Transverse colon (tissue), 4 donors: ENCODE measurements at regions not wholly inside any gene's neighbourhood (a gene's known extent, or its start where the extent isn't known, plus 50 kb on each side); places are given as distances from the start of the nearest gene placed in this dataset.

Source experiments
- DNase-seq: peaks from one replicate; pipeline ENCODE4 v3.0.0-alpha.2; 2019
- H3K27ac ChIP-seq, 4 donors: fragments of 200-600 bp; sonication (generic); 2 replicates each; pipeline ENCODE4 v1.5.1; 2016 to 2018; ENCODE audit warnings: inconsistent platforms in 4 of 4
- H3K27me3 ChIP-seq: fragments of 200-600 bp; sonication (generic); 2 replicates; pipeline ENCODE4 v1.5.1; 2017; ENCODE audit warnings: inconsistent platforms
- H3K36me3 ChIP-seq, 4 donors: fragments of 200-600 bp; sonication (generic); 2 replicates each; pipeline ENCODE4 v1.5.1; 2017 to 2019; ENCODE audit warnings: inconsistent platforms in 4 of 4
- H3K4me1 ChIP-seq, 4 donors: fragments of 200-600 bp; sonication (generic); 2 replicates each; pipeline ENCODE4 v1.5.1; 2017 to 2020; ENCODE audit warnings: inconsistent platforms in 4 of 4
- H3K4me3 ChIP-seq, 4 donors: fragments of 200-600 bp; sonication (generic); 1 replicate in 1 of 4; 2 replicates in 3 of 4; pipeline versions ENCODE4 v1.5.1 to v1.6.1; 2017 to 2019; ENCODE audit warnings: inconsistent platforms in 4 of 4
- H3K9me3 ChIP-seq, 2 donors: fragments of 200-600 bp; sonication (generic); 2 replicates each; pipeline ENCODE4 v1.5.1; 2017 to 2019; ENCODE audit warnings: inconsistent platforms in 2 of 2
- EP300 ChIP-seq: sonication (generic); formaldehyde crosslinking; IDR thresholded peaks from one replicate; pipeline ENCODE4 v1.6.1; 2017; ENCODE audit warnings: antibody characterized with exemption, low read depth
- POLR2A ChIP-seq: fragments of 450-650 bp; IDR thresholded peaks from one replicate; pipeline ENCODE4 v1.6.1; 2016; ENCODE audit warnings: antibody characterized with exemption, mild to moderate bottlenecking, moderate library complexity
- POLR2AphosphoS5 ChIP-seq, 3 donors: sonication (generic); formaldehyde crosslinking; IDR thresholded peaks; one replicate each; pipeline ENCODE4 v1.6.1; 2016; ENCODE audit warnings: antibody characterized with exemption in 3 of 3
- WGBS, 2 donors: methylation state at CpG; one replicate each; pipeline ENCODE4 v1.1.5; 2018; ENCODE audit warnings: low coverage in 1 of 2; 5-methylcytosine and 5-hydroxymethylcytosine counted together
- in situ Hi-C, 4 donors: fragments of 200-750 bp; cut with MboI; loops; one replicate each; pipeline versions ENCODE4 v1.15.0 to v1.15.1; 2017; ENCODE audit warnings: low sequenced_read_pairs in 3 of 4, low pct_ligation_motif_present in 1 of 4, low pct_unique_long_range_greater_than_20kb in 1 of 4
- intact Hi-C: fragments of 100-400 bp; cut with DNase I; formaldehyde crosslinking; loops from one replicate; pipeline ENCODE4 v1.15.1; 2023; ENCODE audit warnings: low total_unique reads
- TF ChIP-seq, protein P1 (sequence below), 5 experiments: fragments of 200-600 bp in 3 of 5; fragments of 450-650 bp in 2 of 5; sonication (generic) in 3 of 5; IDR thresholded peaks; 1 replicate in 2 of 5; 2 replicates in 3 of 5; pipeline ENCODE4 v1.5.1; 2016 to 2017; ENCODE audit warnings: antibody characterized with exemption in 5 of 5, inconsistent platforms in 3 of 5, mild to moderate bottlenecking in 2 of 5, moderate library complexity in 1 of 5

- DNase-seq = no peak
- 78 to 100% methylated on average over 1 to 5 of the region's 5 CpGs for WGBS, 2 donors
- H3K27me3 ChIP-seq = peaks cover 17% of the 10 kb centered on the region
- no peaks in the 10 kb centered on the region for H3K4me1 ChIP-seq
- H3K9me3 ChIP-seq = no peaks in the 10 kb centered on the region
- intact Hi-C loops (no loop called here), in situ Hi-C loops (no loop called here)
- TF ChIP-seq EP300 (no peak), POLR2A (no peak)
- H3K27ac ChIP-seq = no peak overlapping the region
- H3K36me3 ChIP-seq = no peaks in the 10 kb centered on the region
- H3K4me3 ChIP-seq = no peak overlapping the region
These were observed 284.2 kb upstream of the POU3F1 start for GRCh38 chr1:38330799-38331198.

DNA sequence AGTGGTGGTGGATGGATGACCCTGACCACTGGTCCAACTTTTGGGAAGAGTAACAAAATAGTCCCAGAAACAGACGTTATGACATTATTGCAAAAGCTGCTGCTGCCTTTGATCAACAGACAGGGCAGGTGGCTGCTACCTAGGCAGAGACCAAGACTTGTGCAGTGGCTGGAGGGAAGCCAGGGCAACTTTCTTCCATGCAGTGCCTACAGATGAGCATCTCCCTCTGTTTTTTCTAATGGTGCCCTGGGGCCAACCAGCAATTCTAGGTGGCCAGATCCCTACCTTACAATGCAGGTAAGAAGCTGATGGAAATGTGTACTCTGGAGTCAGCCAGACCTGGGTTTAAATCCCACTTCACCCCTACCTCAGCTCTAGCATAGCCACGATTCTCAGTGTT is 283.1 kb upstream of the POU3F1 start:
- peaks cover 14% of the 10 kb centered on the region for H3K27me3 ChIP-seq
- H3K36me3 ChIP-seq = no peaks in the 10 kb centered on the region
- WGBS, 2 donors = 49% methylated on average over 2 of the region's 2 CpGs; no CpG with 5 or more reads in 1 of the 2 donors
- intact Hi-C loops = no loop called here
- H3K4me3 ChIP-seq = no peak overlapping the region
- no peak overlapping the region for H3K27ac ChIP-seq
- H3K9me3 ChIP-seq = no peaks in the 10 kb centered on the region
- in situ Hi-C loops = no loop called here
- no peak for TF ChIP-seq POLR2A
- TF ChIP-seq POLR2AphosphoS5 (IDR thresholded peaks at IDR 0.05) = no peak
- TF ChIP-seq EP300 = no peak
- TF ChIP-seq, protein P1, sequence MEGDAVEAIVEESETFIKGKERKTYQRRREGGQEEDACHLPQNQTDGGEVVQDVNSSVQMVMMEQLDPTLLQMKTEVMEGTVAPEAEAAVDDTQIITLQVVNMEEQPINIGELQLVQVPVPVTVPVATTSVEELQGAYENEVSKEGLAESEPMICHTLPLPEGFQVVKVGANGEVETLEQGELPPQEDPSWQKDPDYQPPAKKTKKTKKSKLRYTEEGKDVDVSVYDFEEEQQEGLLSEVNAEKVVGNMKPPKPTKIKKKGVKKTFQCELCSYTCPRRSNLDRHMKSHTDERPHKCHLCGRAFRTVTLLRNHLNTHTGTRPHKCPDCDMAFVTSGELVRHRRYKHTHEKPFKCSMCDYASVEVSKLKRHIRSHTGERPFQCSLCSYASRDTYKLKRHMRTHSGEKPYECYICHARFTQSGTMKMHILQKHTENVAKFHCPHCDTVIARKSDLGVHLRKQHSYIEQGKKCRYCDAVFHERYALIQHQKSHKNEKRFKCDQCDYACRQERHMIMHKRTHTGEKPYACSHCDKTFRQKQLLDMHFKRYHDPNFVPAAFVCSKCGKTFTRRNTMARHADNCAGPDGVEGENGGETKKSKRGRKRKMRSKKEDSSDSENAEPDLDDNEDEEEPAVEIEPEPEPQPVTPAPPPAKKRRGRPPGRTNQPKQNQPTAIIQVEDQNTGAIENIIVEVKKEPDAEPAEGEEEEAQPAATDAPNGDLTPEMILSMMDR (IDR thresholded peaks at IDR 0.05) = no peak
- DNase-seq = no peak
- H3K4me1 ChIP-seq = no peaks in the 10 kb centered on the region

DNA sequence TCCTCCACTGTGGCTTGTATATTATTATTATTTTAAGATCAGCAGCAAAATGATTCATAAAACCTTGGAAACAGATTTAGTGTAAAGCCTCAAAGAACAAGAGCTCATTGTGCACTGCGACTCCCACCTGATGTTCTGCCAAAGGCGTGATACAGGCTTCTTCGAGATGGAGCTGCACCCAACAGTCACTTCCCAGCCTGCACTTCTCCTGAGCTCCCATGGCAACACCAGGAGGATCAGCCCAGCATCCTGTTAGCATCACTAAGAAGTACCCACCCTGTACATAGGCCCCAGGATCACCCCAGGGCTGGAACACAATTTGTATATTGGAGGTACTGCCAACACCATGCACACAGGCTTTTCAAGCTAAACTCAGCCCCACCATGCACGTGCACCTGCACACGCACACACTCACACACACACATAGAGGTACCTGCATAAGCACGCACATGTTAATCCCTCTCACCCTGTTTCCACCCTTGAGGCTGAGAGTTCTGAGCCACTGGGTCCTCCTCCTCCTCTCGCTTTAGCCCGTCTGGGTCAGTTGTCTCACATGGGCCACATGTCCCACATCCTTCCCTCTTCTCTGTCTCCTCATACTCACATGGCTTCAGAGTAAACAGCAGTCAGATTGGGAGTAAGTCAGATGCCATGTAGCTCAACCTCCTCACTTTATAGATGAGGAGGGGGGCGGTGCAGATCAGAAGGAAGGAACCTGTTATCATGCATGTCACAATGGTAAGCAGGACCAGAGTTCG is 281.9 kb upstream of the POU3F1 start:
- intact Hi-C loops (no loop called here), in situ Hi-C loops (no loop called here)
- Histone ChIP-seq H3K9me3 (no peaks in the 10 kb centered on the region), H3K27me3 (peaks cover 10% of the 10 kb centered on the region), H3K36me3 (no peaks in the 10 kb centered on the region), H3K4me1 (no peaks in the 10 kb centered on the region), H3K27ac (no peak overlapping the region), H3K4me3 (no peak overlapping the region)
- TF ChIP-seq, protein P1 (IDR thresholded peaks at IDR 0.05) = no peak
- TF ChIP-seq EP300 = no peak
- TF ChIP-seq POLR2A = no peak
- TF ChIP-seq POLR2AphosphoS5 (IDR thresholded peaks at IDR 0.05) = no peak
- 53 to 71% methylated on average over 3 to 10 of the region's 10 CpGs for WGBS, 2 donors
- no peak for DNase-seq

DNA sequence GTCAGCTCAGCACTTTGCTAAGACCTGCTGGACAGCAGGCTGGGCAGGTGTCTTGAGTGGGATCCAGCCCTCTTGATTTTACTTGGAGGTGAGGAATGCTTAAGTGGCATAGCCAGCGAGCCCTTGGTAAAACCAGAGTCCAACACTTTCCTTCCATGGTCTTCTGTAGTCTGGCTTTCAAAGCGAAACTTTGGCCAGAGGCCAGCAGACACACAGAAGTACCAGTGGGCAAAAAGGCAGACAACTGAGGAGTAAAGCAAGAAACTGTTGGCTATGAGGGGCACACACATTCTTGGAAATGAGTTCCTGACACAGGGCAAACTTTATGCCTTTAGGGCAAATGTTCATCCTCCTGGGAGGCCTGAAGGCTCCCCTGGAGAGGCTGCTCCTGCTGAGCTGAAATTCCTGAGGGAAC is 281.0 kb upstream of the POU3F1 start:
- intact Hi-C loops (no loop called here), in situ Hi-C loops (no loop called here)
- H3K36me3 ChIP-seq = no peaks in the 10 kb centered on the region
- H3K9me3 ChIP-seq = no peaks in the 10 kb centered on the region
- TF ChIP-seq EP300 (no peak), POLR2A (no peak), POLR2AphosphoS5 (IDR thresholded peaks at IDR 0.05) (no peak)
- TF ChIP-seq, protein P1 (IDR thresholded peaks at IDR 0.05) = no peak
- H3K27ac ChIP-seq = no peak overlapping the region
- H3K4me1 ChIP-seq = no peaks in the 10 kb centered on the region
- H3K27me3 ChIP-seq = peaks cover 13% of the 10 kb centered on the region
- no peak overlapping the region for H3K4me3 ChIP-seq
- 54% methylated on average over 2 of the region's 2 CpGs; no CpG with 5 or more reads in 1 of the 2 donors for WGBS, 2 donors
- no peak for DNase-seq

DNA sequence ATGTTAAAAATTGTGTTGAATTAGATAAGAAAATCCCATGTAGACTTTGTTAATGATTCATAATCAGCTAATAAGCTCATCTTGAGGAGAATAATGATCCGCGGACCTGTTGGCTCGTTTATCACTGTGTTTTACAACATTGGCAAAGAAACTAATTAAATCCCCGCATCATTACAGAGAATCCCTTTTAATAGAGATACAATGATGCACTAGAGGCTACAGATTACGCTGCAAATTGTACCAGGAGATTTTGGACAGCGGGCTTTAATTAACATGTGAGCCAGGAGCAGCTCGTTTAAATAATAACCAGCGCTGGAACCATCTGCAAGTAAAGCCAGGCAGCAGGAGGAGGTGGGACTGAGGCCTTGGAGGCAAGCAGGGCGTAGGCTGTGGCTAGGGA is 280.3 kb upstream of the POU3F1 start:
- intact Hi-C loops (no loop called here), in situ Hi-C loops (no loop called here)
- no peaks in the 10 kb centered on the region for H3K9me3 ChIP-seq
- no peak for DNase-seq
- H3K4me3 ChIP-seq = no peak overlapping the region
- no peak for TF ChIP-seq EP300
- no peak for TF ChIP-seq POLR2AphosphoS5 (IDR thresholded peaks at IDR 0.05)
- TF ChIP-seq POLR2A = no peak
- TF ChIP-seq, protein P1 (IDR thresholded peaks at IDR 0.05) = no peak
- 83 to 86% methylated on average over 7 to 9 of the region's 9 CpGs for WGBS, 2 donors
- H3K4me1 ChIP-seq = no peaks in the 10 kb centered on the region
- no peaks in the 10 kb centered on the region for H3K36me3 ChIP-seq
- no peak overlapping the region for H3K27ac ChIP-seq
- peaks cover 20% of the 10 kb centered on the region for H3K27me3 ChIP-seq
